GM12891 (cell line): ENCODE measurements at regions not wholly inside any gene's neighbourhood (a gene's known extent, or its start where the extent isn't known, plus 50 kb on each side); places are given as distances from the start of the nearest gene placed in this dataset.

ENCODE experiments used
- POLR2A ChIP-seq: IDR thresholded peaks from 2 replicates; pipeline ENCODE4 v1.6.1; 2011; ENCODE audit warnings: low read depth, low read length, control low read depth
- POLR2AphosphoS5 ChIP-seq: IDR thresholded peaks from 2 replicates; pipeline ENCODE4 v1.6.1; 2011; ENCODE audit warnings: low read depth, low read length, control low read depth
- TAF1 ChIP-seq: IDR thresholded peaks from 2 replicates; pipeline ENCODE4 v1.6.1; 2011; ENCODE audit warnings: low read depth, low read length, control low read depth

GRCh38 chr1:58921342-58921741 is 137.5 kb upstream of the JUN start:
- TF ChIP-seq POLR2A (no peak), POLR2AphosphoS5 (no peak), TAF1 (no peak)
